GM21717 (cell line): ENCODE measurements at regions not wholly inside any gene's neighbourhood (a gene's known extent, or its start where the extent isn't known, plus 50 kb on each side); places are given as distances from the start of the nearest gene placed in this dataset.
"Not testable (repeated sequence)": the region's sequence is repeated elsewhere in the genome, so short reads cannot be mapped to it uniquely, and the experiment has no call there.

Source experiments
- ATAC-seq: cut with Tn5 transposase; IDR thresholded peaks from one replicate; pipeline ENCODE4 v1.9.1; 2021; ENCODE audit warnings: mild to moderate bottlenecking, moderate library complexity; ENCODE audit not compliant: unreplicated experiment

GRCh38 chr2:18047896-18048657, 169.6 kb downstream of the KCNS3 start:
- ATAC-seq: no peak

GRCh38 chr2:18047213-18047611, 168.7 kb downstream of the KCNS3 start:
- no peak for ATAC-seq

- no peak for ATAC-seq
Measured at GRCh38 chr2:18046558-18047212, 168.2 kb downstream of the KCNS3 start.

GRCh38 chr2:18046017-18046416, 167.6 kb downstream of the KCNS3 start:
- no peak for ATAC-seq

- no peak for ATAC-seq
Measured at GRCh38 chr2:18045230-18045629, 166.8 kb downstream of the KCNS3 start.

- ATAC-seq: not testable (repeated sequence)
Measured at GRCh38 chr2:18017381-18017780, 138.9 kb downstream of the KCNS3 start.

GRCh38 chr2:18009891-18010290, 131.4 kb downstream of the KCNS3 start:
- no peak for ATAC-seq

- no peak for ATAC-seq
Measured at GRCh38 chr2:18005411-18005810, 126.9 kb downstream of the KCNS3 start.

GRCh38 chr2:18001671-18002070, 123.2 kb downstream of the KCNS3 start:
- ATAC-seq: no peak

GRCh38 chr2:17996978-17997377, 118.5 kb downstream of the KCNS3 start:
- ATAC-seq: no peak

GRCh38 chr2:17995593-17995992, 117.1 kb downstream of the KCNS3 start:
- ATAC-seq: no peak
